HepG2 (cell line): ENCODE measurements at regions not wholly inside any gene's neighbourhood (a gene's known extent, or its start where the extent isn't known, plus 50 kb on each side); places are given as distances from the start of the nearest gene placed in this dataset.

Source experiments
- CEBPB ChIP-seq: IDR thresholded peaks from 2 replicates; pipeline ENCODE4 v1.6.1; 2011; ENCODE audit warnings: low read depth, low read length, improper control_type of control experiment, borderline replicate concordance
- CTCF ChIP-seq: sonication (generic); formaldehyde crosslinking; IDR thresholded peaks from 2 replicates; pipeline ENCODE4 v1.5.0; 2020; ENCODE audit warnings: mild to moderate bottlenecking, missing genetic modification reagents, moderate library complexity
- DNMT1 ChIP-seq: sonication (generic); formaldehyde crosslinking; IDR thresholded peaks from 2 replicates; pipeline ENCODE4 v1.5.1; 2020; ENCODE audit warnings: mild to moderate bottlenecking, missing genetic modification reagents
- GABPA ChIP-seq, 2 experiments: IDR thresholded peaks; 2 replicates each; pipeline ENCODE4 v1.6.1; 2011 to 2016; ENCODE audit warnings: low read depth in 2 of 2, low read length in 1 of 2, missing biosample characterization in 1 of 2, missing genetic modification characterization in 1 of 2
- KLF11 ChIP-seq: IDR thresholded peaks from 2 replicates; pipeline ENCODE4 v1.6.1; 2016; ENCODE audit warnings: missing compliant biosample characterization
- POLR2AphosphoS5 ChIP-seq: IDR thresholded peaks from 2 replicates; pipeline ENCODE4 v1.6.1; 2012; ENCODE audit warnings: low read depth, low read length
- SP4 ChIP-seq: sonication (generic); formaldehyde crosslinking; IDR thresholded peaks from 2 replicates; pipeline ENCODE4 v1.8.1; 2023; ENCODE audit warnings: mild to moderate bottlenecking, missing genetic modification reagents
- SRF ChIP-seq: IDR thresholded peaks from 2 replicates; pipeline ENCODE4 v1.6.1; 2011; ENCODE audit warnings: mild to moderate bottlenecking, low read depth, low read length, moderate library complexity
- USF2 ChIP-seq, 2 experiments: sonication (generic) in 1 of 2; formaldehyde crosslinking in 1 of 2; IDR thresholded peaks; 2 replicates each; pipeline versions ENCODE4 v1.5.1 to v1.6.1; 2011 to 2020; ENCODE audit warnings: borderline replicate concordance in 1 of 2, low read depth in 1 of 2, low read length in 1 of 2, mild to moderate bottlenecking in 1 of 2, missing genetic modification reagents in 1 of 2, moderate library complexity in 1 of 2
- ZBTB33 ChIP-seq: sonication (generic); formaldehyde crosslinking; IDR thresholded peaks from 2 replicates; pipeline ENCODE4 v1.4.0; 2020; ENCODE audit warnings: missing genetic modification reagents
- ZSCAN20 ChIP-seq: sonication (generic); formaldehyde crosslinking; IDR thresholded peaks from 2 replicates; pipeline ENCODE4 v1.4.0; 2020; ENCODE audit warnings: missing genetic modification reagents, mild to moderate bottlenecking, borderline replicate concordance

GRCh38 chr1:164343189-164343588 is 215.8 kb upstream of the PBX1 start:
- TF ChIP-seq POLR2AphosphoS5, result no peak
- TF ChIP-seq CTCF (CRISPR knock-in tag), result no peak
- no peak for TF ChIP-seq ZSCAN20 (CRISPR knock-in tag)
- no peak for TF ChIP-seq KLF11
- TF ChIP-seq GABPA (IDR thresholded peaks at IDR 0.05; ENCODE audit: low read depth, low read length), result no peak
- TF ChIP-seq GABPA (CRISPR knock-in tag; IDR thresholded peaks at IDR 0.05; ENCODE audit: low read depth), result no peak
- no peak for TF ChIP-seq ZBTB33 (CRISPR knock-in tag)
- TF ChIP-seq CEBPB, result no peak
- no peak for TF ChIP-seq DNMT1 (CRISPR knock-in tag)
- TF ChIP-seq USF2 (IDR thresholded peaks at IDR 0.05; ENCODE audit: low read depth, low read length), result no peak
- no peak for TF ChIP-seq USF2 (CRISPR knock-in tag; IDR thresholded peaks at IDR 0.05; ENCODE audit: borderline replicate concordance)
- TF ChIP-seq SRF, result no peak
- TF ChIP-seq SP4 (CRISPR knock-in tag), result no peak
